Keratinocyte (primary cell): ENCODE measurements at regions not wholly inside any gene's neighbourhood (a gene's known extent, or its start where the extent isn't known, plus 50 kb on each side); places are given as distances from the start of the nearest gene placed in this dataset.

Experiments used
- DNase-seq: peaks from one replicate; pipeline ENCODE4 v3.0.0-alpha.2; 2011; ENCODE audit warnings: low read depth, missing footprints, low spot score
- FAIRE-seq: peaks from 2 replicates; lab custom pipeline; 2011; peaks lifted over from hg19 to GRCh38; lab: Jason Lieb, UNC
- H2AFZ ChIP-seq: 2 replicates; pipeline ENCODE4 v1.6.0; 2012; ENCODE audit warnings: low read length, control low read depth, inconsistent platforms; ENCODE audit not compliant: control insufficient read depth
- H3K27ac ChIP-seq: 2 replicates; pipeline ENCODE4 v1.5.1; 2011; ENCODE audit warnings: low read length; ENCODE audit not compliant: control insufficient read depth, insufficient read depth
- H3K27me3 ChIP-seq: 3 replicates; pipeline ENCODE4 v1.6.0; 2011; ENCODE audit warnings: low read length; ENCODE audit not compliant: control insufficient read depth, insufficient read depth; ENCODE audit errors: extremely low read depth
- H3K36me3 ChIP-seq, 2 experiments: 2 replicates in 1 of 2; 3 replicates in 1 of 2; pipeline ENCODE4 v1.5.1; 2011; ENCODE audit warnings: low read length in 2 of 2, mild to moderate bottlenecking in 1 of 2; ENCODE audit not compliant: control insufficient read depth in 2 of 2, insufficient read depth in 2 of 2; ENCODE audit errors: extremely low read depth in 1 of 2
- H3K4me1 ChIP-seq: 3 replicates; pipeline ENCODE4 v1.5.1; 2011; ENCODE audit warnings: low read length; ENCODE audit not compliant: control insufficient read depth, insufficient read depth; ENCODE audit errors: extremely low read depth
- H3K4me2 ChIP-seq: 3 replicates; pipeline ENCODE4 v1.6.0; 2011; ENCODE audit warnings: low read depth, low read length; ENCODE audit not compliant: control insufficient read depth, insufficient read depth; ENCODE audit errors: extremely low read depth
- H3K4me3 ChIP-seq, 3 experiments: fragments of 200-600 bp in 1 of 3; sonication (generic) in 1 of 3; 2 replicates in 2 of 3; 3 replicates in 1 of 3; pipeline ENCODE4 v1.5.1; 2011 to 2016; ENCODE audit warnings: low read length in 3 of 3, mild to moderate bottlenecking in 3 of 3, control low read depth in 2 of 3, inconsistent platforms in 1 of 3, low read depth in 1 of 3, mixed read lengths in 1 of 3, mixed run types in 1 of 3, moderate library complexity in 1 of 3; ENCODE audit not compliant: control insufficient read depth in 2 of 3, insufficient read depth in 2 of 3; ENCODE audit errors: extremely low read depth in 1 of 3
- H3K79me2 ChIP-seq: 2 replicates; pipeline ENCODE4 v1.6.0; 2012; ENCODE audit warnings: low read length; ENCODE audit not compliant: control insufficient read depth, insufficient read depth
- H3K9ac ChIP-seq: 3 replicates; pipeline ENCODE4 v1.6.0; 2011; ENCODE audit warnings: low read length; ENCODE audit not compliant: control insufficient read depth, insufficient read depth; ENCODE audit errors: extremely low read depth
- H3K9me1 ChIP-seq: 3 replicates; pipeline ENCODE4 v1.6.0; 2011; ENCODE audit warnings: low read length; ENCODE audit not compliant: control insufficient read depth, insufficient read depth; ENCODE audit errors: extremely low read depth
- H3K9me3 ChIP-seq: 2 replicates; pipeline ENCODE4 v1.5.1; 2012; ENCODE audit warnings: low read depth, low read length; ENCODE audit not compliant: control insufficient read depth
- H4K20me1 ChIP-seq: 3 replicates; pipeline ENCODE4 v1.6.0; 2011; ENCODE audit warnings: low read length; ENCODE audit not compliant: control insufficient read depth, insufficient read depth; ENCODE audit errors: extremely low read depth
- CTCF ChIP-seq, 3 experiments: IDR thresholded peaks in 1 of 3; conservative IDR thresholded peaks in 1 of 3; optimal IDR thresholded peaks in 1 of 3; 2 replicates in 2 of 3; 3 replicates in 1 of 3; pipeline versions ENCODE3 to v1.5.1; 2011; ENCODE audit warnings: low read length in 3 of 3, mild to moderate bottlenecking in 3 of 3, moderate library complexity in 2 of 3, control low read depth in 1 of 3, inconsistent platforms in 1 of 3; ENCODE audit not compliant: insufficient read depth in 2 of 3; ENCODE audit errors: extremely low read depth in 1 of 3
- EZH2 ChIP-seq: IDR thresholded peaks from one replicate; pipeline ENCODE4 v1.6.1; 2012; ENCODE audit warnings: inconsistent platforms, mild to moderate bottlenecking, low read length, moderate library complexity
- dilution Hi-C: fragments of 300-500 bp; cut with MboI; formaldehyde crosslinking; loops from one replicate; pipeline ENCODE4 v1.7.0; 2020; ENCODE audit warnings: low sequenced_read_pairs; ENCODE audit not compliant: extremely low pct_ligation_motif_present

GRCh38 chr3:64958199-64958843 is 270.5 kb upstream of the ADAMTS9 start:
- dilution Hi-C loops: no loop called here
- TF ChIP-seq EZH2 (no peak), CTCF (optimal IDR thresholded peaks at IDR 0.05 in 1 of 3, IDR thresholded peaks at IDR 0.05 in 1 of 3, conservative IDR thresholded peaks at IDR 0.05 in 1 of 3; ENCODE audit: extremely low read depth in 1 of 3, insufficient read depth in 2 of 3, low read length in 3 of 3) (no peak)

GRCh38 chr3:64957408-64958198 is 269.8 kb upstream of the ADAMTS9 start:
- Histone ChIP-seq H3K9me1 (no peaks in the 10 kb centered on the region), H3K9me3 (no peaks in the 10 kb centered on the region), H4K20me1 (no peaks in the 10 kb centered on the region), H3K9ac (no peak overlapping the region), H3K4me2 (no peak overlapping the region), H3K79me2 (no peaks in the 10 kb centered on the region), H3K27ac (no peak overlapping the region), H3K4me1 (no peaks in the 10 kb centered on the region), H3K36me3 (no peaks in the 10 kb centered on the region), H3K4me3 (no peak overlapping the region), H2AFZ (no peak overlapping the region), H3K27me3 (no peaks in the 10 kb centered on the region)
- no peak for DNase-seq
- FAIRE-seq: no peak
- TF ChIP-seq CTCF (optimal IDR thresholded peaks at IDR 0.05 in 1 of 3, IDR thresholded peaks at IDR 0.05 in 1 of 3, conservative IDR thresholded peaks at IDR 0.05 in 1 of 3; ENCODE audit: extremely low read depth in 1 of 3, insufficient read depth in 2 of 3, low read length in 3 of 3): no peak
- dilution Hi-C loops: no loop called here

More at GRCh38 chr3:64958199-64958843, 270.5 kb upstream of the ADAMTS9 start:
- no peaks in the 10 kb centered on the region for H3K27me3 ChIP-seq
- no peaks in the 10 kb centered on the region for H3K4me1 ChIP-seq
- FAIRE-seq (no peak), DNase-seq (no peak)
- H3K4me3 ChIP-seq: no peak overlapping the region
- no peak overlapping the region for H3K9ac ChIP-seq
- no peaks in the 10 kb centered on the region for H3K36me3 ChIP-seq
- no peak overlapping the region for H3K27ac ChIP-seq
- H3K9me1 ChIP-seq: no peaks in the 10 kb centered on the region
- H3K9me3 ChIP-seq: no peaks in the 10 kb centered on the region
- no peaks in the 10 kb centered on the region for H4K20me1 ChIP-seq
- H3K79me2 ChIP-seq: no peaks in the 10 kb centered on the region
- H3K4me2 ChIP-seq: no peak overlapping the region
- no peak overlapping the region for H2AFZ ChIP-seq
